DMS 273 treated with DMSO at 0.1 percent for 48 hours (cell line): ENCODE measurements at regions not wholly inside any gene's neighbourhood (a gene's known extent, or its start where the extent isn't known, plus 50 kb on each side); places are given as distances from the start of the nearest gene placed in this dataset.

Source experiments
- DNase-seq: peaks from one replicate; lab custom pipeline; 2025; lab: John Stamatoyannopoulos, UW

- no peak for DNase-seq
Measured at GRCh38 chr11:70764356-70764905, 366.1 kb downstream of the CTTN start.

GRCh38 chr11:70766901-70767300 lies 368.6 kb downstream of the CTTN start:
- DNase-seq = no peak

GRCh38 chr11:70768346-70769095 lies 370.2 kb downstream of the CTTN start:
- DNase-seq = no peak

- DNase-seq = no peak
Measured at GRCh38 chr11:70769106-70769505, 370.8 kb downstream of the CTTN start.

GRCh38 chr11:70769521-70769920 lies 371.2 kb downstream of the CTTN start:
- DNase-seq = no peak

- no peak for DNase-seq
Measured at GRCh38 chr11:70771099-70771885, 373.0 kb downstream of the CTTN start.

- DNase-seq = no peak
Measured at GRCh38 chr11:70772950-70773349, 374.6 kb downstream of the CTTN start.

GRCh38 chr11:70775386-70776075 lies 377.2 kb downstream of the CTTN start:
- DNase-seq = no peak

- no peak for DNase-seq
Measured at GRCh38 chr11:70776914-70777532, 378.7 kb downstream of the CTTN start.

- no peak for DNase-seq
Measured at GRCh38 chr11:70778883-70779282, 380.6 kb downstream of the CTTN start.

GRCh38 chr11:70779433-70780245 lies 381.3 kb downstream of the CTTN start:
- DNase-seq = no peak

- no peak for DNase-seq
Measured at GRCh38 chr11:70780246-70780535, 381.9 kb downstream of the CTTN start.

- no peak for DNase-seq
Measured at GRCh38 chr11:70782401-70782913, 384.1 kb downstream of the CTTN start.

- DNase-seq = no peak
Measured at GRCh38 chr11:70783356-70783755, 385.0 kb downstream of the CTTN start.

GRCh38 chr11:70783821-70784220 lies 385.5 kb downstream of the CTTN start:
- DNase-seq = no peak

- no peak for DNase-seq
Measured at GRCh38 chr11:70785372-70785771, 387.0 kb downstream of the CTTN start.

- no peak for DNase-seq
Measured at GRCh38 chr11:70786021-70786665, 387.8 kb downstream of the CTTN start.

GRCh38 chr11:70788248-70789022 lies 390.1 kb downstream of the CTTN start:
- DNase-seq = no peak

GRCh38 chr11:70790671-70791300 lies 392.5 kb downstream of the CTTN start:
- no peak for DNase-seq
